ENCODE measurements at regions not wholly inside any gene's neighbourhood (a gene's known extent, or its start where the extent isn't known, plus 50 kb on each side); places are given as distances from the start of the nearest gene placed in this dataset.

- H3K4ac ChIP-seq (ENCODE audit: low read depth, low read length) = no peak overlapping the region
- no peak overlapping the region for H4K8ac ChIP-seq (ENCODE audit: low read depth, low read length)
- H3K27me3 ChIP-seq (ENCODE audit: insufficient read depth, low read length) = no peaks in the 10 kb centered on the region
- H2AFZ ChIP-seq (ENCODE audit: insufficient read depth, low read length, poor library complexity) = no peak overlapping the region
- H3K79me2 ChIP-seq (ENCODE audit: control insufficient read depth, insufficient read depth, low read length, poor library complexity) = no peaks in the 10 kb centered on the region
- WGBS (ENCODE audit: extremely low coverage, insufficient coverage, insufficient read length) = no CpG with 5 or more reads among the region's 4 CpGs
- no peaks in the 10 kb centered on the region for H3K79me1 ChIP-seq (ENCODE audit: low read length)
- no peak overlapping the region for H4K12ac ChIP-seq (ENCODE audit: low read depth, low read length)
- H3K23ac ChIP-seq (ENCODE audit: low read length) = peak overlapping the region; percentile 34
- H2AK5ac ChIP-seq (ENCODE audit: low read length) = no peak overlapping the region
- H3K4me2 ChIP-seq (ENCODE audit: low read length) = no peak overlapping the region
- H3K27ac ChIP-seq (ENCODE audit: low read depth, low read length) = no peak overlapping the region
- no peak overlapping the region for H2BK12ac ChIP-seq (ENCODE audit: low read length)
- DNase-seq = no peak
- H3K9ac ChIP-seq (ENCODE audit: low read length) = no peak overlapping the region
- peak overlapping the region; percentile 37 for H3K18ac ChIP-seq (ENCODE audit: low read length)
- H3K9me3 ChIP-seq (ENCODE audit: insufficient read depth, low read depth, low read length) = no peaks in the 10 kb centered on the region
- H2BK120ac ChIP-seq (ENCODE audit: insufficient read depth, low read length, poor library complexity) = no peak overlapping the region
- no peak overlapping the region for H3K4me3 ChIP-seq (ENCODE audit: low read depth, low read length)
- no peak overlapping the region for H2BK5ac ChIP-seq (ENCODE audit: low read depth, low read length, poor library complexity)
- H3K14ac ChIP-seq (ENCODE audit: low read length) = no peak overlapping the region
- peaks cover 8 to 11% of the 10 kb centered on the region in 2 experiments for H3K36me3 ChIP-seq (ENCODE audit: control insufficient read depth in 1 of 2, insufficient read depth in 2 of 2, low read length in 2 of 2)
- no peak overlapping the region for H4K91ac ChIP-seq (ENCODE audit: low read depth, low read length)
- peaks cover 0 to 2% of the 10 kb centered on the region in 2 experiments for H3K4me1 ChIP-seq (ENCODE audit: control insufficient read depth in 1 of 2, insufficient read depth in 2 of 2, low read length in 2 of 2)
Measured at GRCh38 chr1:201612645-201613044, 73.7 kb downstream of the NAV1 start.

DNA sequence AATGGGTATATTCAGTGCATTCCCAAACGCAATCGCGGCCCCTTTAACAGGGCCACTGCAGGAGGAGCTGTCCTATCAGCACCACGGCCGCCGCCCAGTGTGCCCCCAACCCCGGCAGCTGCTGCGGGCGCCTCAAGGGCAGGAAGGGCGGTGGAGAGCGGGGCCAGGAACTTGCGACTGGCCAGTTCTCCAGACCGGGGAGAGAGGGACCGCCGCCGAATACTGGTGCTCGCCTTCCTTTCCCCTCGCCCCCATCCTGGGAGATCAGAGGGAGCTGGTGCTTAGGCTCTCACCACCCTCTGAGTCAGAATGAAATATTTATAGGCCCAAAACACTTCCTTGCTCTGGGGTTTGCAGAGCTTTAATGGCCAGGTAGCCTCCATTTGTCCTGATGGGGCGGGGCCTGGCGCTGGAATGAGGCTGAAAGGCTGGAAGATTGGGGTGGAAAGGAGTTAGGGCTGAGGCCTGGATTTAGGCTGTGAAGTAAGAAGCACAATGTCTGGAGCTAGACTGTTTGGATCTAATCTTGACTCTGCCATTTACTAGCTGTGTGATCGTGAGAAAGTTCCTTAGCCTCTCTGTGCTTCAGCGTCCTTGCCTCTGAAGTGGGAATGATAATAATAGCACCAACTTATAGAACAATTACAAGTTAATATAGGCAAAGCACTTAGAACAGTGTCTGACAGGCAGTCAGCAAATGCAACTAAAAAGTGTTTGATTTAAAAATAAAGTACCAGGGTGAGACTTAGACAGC, 75.5 kb downstream of the NAV1 start:
- no peak overlapping the region for H4K91ac ChIP-seq (ENCODE audit: low read depth, low read length)
- H3K4me1 ChIP-seq (ENCODE audit: control insufficient read depth in 1 of 2, insufficient read depth in 2 of 2, low read length in 2 of 2) = peaks cover under 1 to 2% of the 10 kb centered on the region in 2 experiments
- H3K23ac ChIP-seq (ENCODE audit: low read length) = no peak overlapping the region
- H3K36me3 ChIP-seq (ENCODE audit: control insufficient read depth in 1 of 2, insufficient read depth in 2 of 2, low read length in 2 of 2) = no peaks in the 10 kb centered on the region
- DNase-seq = peak in 1 of 2 donors; percentile 26
- peak overlapping the region; percentile 39 for H3K4me2 ChIP-seq (ENCODE audit: low read length)
- H3K14ac ChIP-seq (ENCODE audit: low read length) = no peak overlapping the region
- no peak overlapping the region for H4K12ac ChIP-seq (ENCODE audit: low read depth, low read length)
- H3K9me3 ChIP-seq (ENCODE audit: insufficient read depth, low read depth, low read length) = no peaks in the 10 kb centered on the region
- no peaks in the 10 kb centered on the region for H3K79me1 ChIP-seq (ENCODE audit: low read length)
- no peak overlapping the region for H2AK5ac ChIP-seq (ENCODE audit: low read length)
- no peak overlapping the region for H3K27ac ChIP-seq (ENCODE audit: low read depth, low read length)
- no peaks in the 10 kb centered on the region for H3K27me3 ChIP-seq (ENCODE audit: insufficient read depth, low read length)
- H2BK5ac ChIP-seq (ENCODE audit: low read depth, low read length, poor library complexity) = no peak overlapping the region
- H2BK12ac ChIP-seq (ENCODE audit: low read length) = no peak overlapping the region
- H4K8ac ChIP-seq (ENCODE audit: low read depth, low read length) = no peak overlapping the region
- no peak overlapping the region for H3K9ac ChIP-seq (ENCODE audit: low read length)
- H3K18ac ChIP-seq (ENCODE audit: low read length) = no peak overlapping the region
- H3K79me2 ChIP-seq (ENCODE audit: control insufficient read depth, insufficient read depth, low read length, poor library complexity) = no peaks in the 10 kb centered on the region
- no peak overlapping the region for H2BK120ac ChIP-seq (ENCODE audit: insufficient read depth, low read length, poor library complexity)
- no peak overlapping the region for H2AFZ ChIP-seq (ENCODE audit: insufficient read depth, low read length, poor library complexity)
- WGBS (ENCODE audit: extremely low coverage, insufficient coverage, insufficient read length) = no CpG with 5 or more reads among the region's 22 CpGs
- H3K4me3 ChIP-seq (ENCODE audit: low read depth, low read length) = no peak overlapping the region
- no peak overlapping the region for H3K4ac ChIP-seq (ENCODE audit: low read depth, low read length)

DNA sequence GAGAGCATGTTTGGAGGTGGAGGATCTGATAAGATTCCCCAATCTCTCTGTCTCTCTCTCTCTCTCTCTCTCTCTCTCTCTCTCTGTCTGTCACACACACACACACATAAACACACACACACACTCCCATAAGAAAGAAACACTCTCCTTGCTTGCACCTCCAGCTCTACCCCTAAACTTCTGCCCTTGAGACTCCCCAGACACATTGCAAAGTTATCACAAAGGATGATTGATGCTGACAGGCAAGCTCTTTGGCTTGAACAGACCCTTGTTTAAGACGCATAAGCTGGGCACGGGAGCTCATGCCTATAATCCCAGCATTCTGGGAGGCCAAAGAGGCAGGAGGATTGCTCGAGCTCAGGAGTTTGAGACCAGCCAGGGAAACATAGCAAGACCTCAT, 78.2 kb downstream of the NAV1 start:
- H3K9me3 ChIP-seq (ENCODE audit: insufficient read depth, low read depth, low read length) = no peaks in the 10 kb centered on the region
- H2BK5ac ChIP-seq (ENCODE audit: low read depth, low read length, poor library complexity) = no peak overlapping the region
- H4K91ac ChIP-seq (ENCODE audit: low read depth, low read length) = no peak overlapping the region
- H3K14ac ChIP-seq (ENCODE audit: low read length) = no peak overlapping the region
- no peak for DNase-seq
- H4K8ac ChIP-seq (ENCODE audit: low read depth, low read length) = no peak overlapping the region
- H3K27me3 ChIP-seq (ENCODE audit: insufficient read depth, low read length) = no peaks in the 10 kb centered on the region
- H3K4me1 ChIP-seq (ENCODE audit: control insufficient read depth in 1 of 2, insufficient read depth in 2 of 2, low read length in 2 of 2) = peaks cover 3 to 4% of the 10 kb centered on the region in 2 experiments
- no peak overlapping the region for H2AK5ac ChIP-seq (ENCODE audit: low read length)
- WGBS (ENCODE audit: extremely low coverage, insufficient coverage, insufficient read length) = no CpG with 5 or more reads among the region's 3 CpGs
- H3K18ac ChIP-seq (ENCODE audit: low read length) = no peak overlapping the region
- H3K79me2 ChIP-seq (ENCODE audit: control insufficient read depth, insufficient read depth, low read length, poor library complexity) = no peaks in the 10 kb centered on the region
- H3K4ac ChIP-seq (ENCODE audit: low read depth, low read length) = no peak overlapping the region
- no peaks in the 10 kb centered on the region for H3K79me1 ChIP-seq (ENCODE audit: low read length)
- no peak overlapping the region for H3K23ac ChIP-seq (ENCODE audit: low read length)
- no peak overlapping the region for H4K12ac ChIP-seq (ENCODE audit: low read depth, low read length)
- H3K4me3 ChIP-seq (ENCODE audit: low read depth, low read length) = no peak overlapping the region
- no peak overlapping the region for H3K27ac ChIP-seq (ENCODE audit: low read depth, low read length)
- no peak overlapping the region for H2BK120ac ChIP-seq (ENCODE audit: insufficient read depth, low read length, poor library complexity)
- peaks cover 0 to 2% of the 10 kb centered on the region in 2 experiments for H3K36me3 ChIP-seq (ENCODE audit: control insufficient read depth in 1 of 2, insufficient read depth in 2 of 2, low read length in 2 of 2)
- H2AFZ ChIP-seq (ENCODE audit: insufficient read depth, low read length, poor library complexity) = no peak overlapping the region
- no peak overlapping the region for H3K4me2 ChIP-seq (ENCODE audit: low read length)
- H2BK12ac ChIP-seq (ENCODE audit: low read length) = no peak overlapping the region
- H3K9ac ChIP-seq (ENCODE audit: low read length) = no peak overlapping the region

DNA sequence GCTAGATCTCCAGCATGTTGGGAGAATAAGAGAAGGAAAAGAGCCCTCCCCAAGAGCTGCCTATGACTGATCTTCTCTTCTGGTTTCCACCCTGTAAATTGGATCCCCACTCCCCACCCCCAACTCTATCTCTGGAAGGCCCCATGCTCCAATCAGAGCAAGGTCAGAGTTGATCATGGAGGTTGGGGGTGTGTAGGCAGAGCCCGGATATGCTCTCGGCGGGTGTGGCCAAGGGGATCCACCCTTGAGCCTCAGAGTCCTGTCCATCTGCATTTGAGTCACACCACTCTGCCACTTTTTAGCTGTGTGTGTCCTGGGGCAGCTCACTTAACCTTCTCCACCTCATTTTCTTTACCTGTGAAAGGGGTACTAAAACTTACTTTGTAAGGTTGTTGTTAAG, 79.5 kb downstream of the NAV1 start:
- no peak overlapping the region for H3K4me3 ChIP-seq (ENCODE audit: low read depth, low read length)
- no peaks in the 10 kb centered on the region for H3K9me3 ChIP-seq (ENCODE audit: insufficient read depth, low read depth, low read length)
- H3K4me2 ChIP-seq (ENCODE audit: low read length) = no peak overlapping the region
- no peak for DNase-seq
- H4K12ac ChIP-seq (ENCODE audit: low read depth, low read length) = no peak overlapping the region
- WGBS (ENCODE audit: extremely low coverage, insufficient coverage, insufficient read length) = no CpG with 5 or more reads among the region's 3 CpGs
- peaks cover 9 to 13% of the 10 kb centered on the region in 2 experiments for H3K36me3 ChIP-seq (ENCODE audit: control insufficient read depth in 1 of 2, insufficient read depth in 2 of 2, low read length in 2 of 2)
- H4K91ac ChIP-seq (ENCODE audit: low read depth, low read length) = no peak overlapping the region
- H3K4me1 ChIP-seq (ENCODE audit: control insufficient read depth in 1 of 2, insufficient read depth in 2 of 2, low read length in 2 of 2) = peaks cover 3 to 4% of the 10 kb centered on the region in 2 experiments
- H3K14ac ChIP-seq (ENCODE audit: low read length) = no peak overlapping the region
- H3K79me2 ChIP-seq (ENCODE audit: control insufficient read depth, insufficient read depth, low read length, poor library complexity) = no peaks in the 10 kb centered on the region
- no peak overlapping the region for H2BK120ac ChIP-seq (ENCODE audit: insufficient read depth, low read length, poor library complexity)
- no peaks in the 10 kb centered on the region for H3K79me1 ChIP-seq (ENCODE audit: low read length)
- H3K27me3 ChIP-seq (ENCODE audit: insufficient read depth, low read length) = no peaks in the 10 kb centered on the region
- no peak overlapping the region for H2BK12ac ChIP-seq (ENCODE audit: low read length)
- H3K9ac ChIP-seq (ENCODE audit: low read length) = no peak overlapping the region
- no peak overlapping the region for H3K4ac ChIP-seq (ENCODE audit: low read depth, low read length)
- H4K8ac ChIP-seq (ENCODE audit: low read depth, low read length) = no peak overlapping the region
- H3K18ac ChIP-seq (ENCODE audit: low read length) = no peak overlapping the region
- H2BK5ac ChIP-seq (ENCODE audit: low read depth, low read length, poor library complexity) = no peak overlapping the region
- H2AFZ ChIP-seq (ENCODE audit: insufficient read depth, low read length, poor library complexity) = no peak overlapping the region
- no peak overlapping the region for H3K27ac ChIP-seq (ENCODE audit: low read depth, low read length)
- H2AK5ac ChIP-seq (ENCODE audit: low read length) = no peak overlapping the region
- H3K23ac ChIP-seq (ENCODE audit: low read length) = no peak overlapping the region
